OCI-LY1 (cell line): ENCODE measurements at regions not wholly inside any gene's neighbourhood (a gene's known extent, or its start where the extent isn't known, plus 50 kb on each side); places are given as distances from the start of the nearest gene placed in this dataset.

ENCODE experiments used
- H2AFZ ChIP-seq: fragments of 200-600 bp; sonication (generic), shearing (Covaris generic); 2 replicates; pipeline ENCODE4 v1.6.0; 2014; ENCODE audit warnings: antibody characterized with exemption, mild to moderate bottlenecking, low read length
- H3F3A ChIP-seq: fragments of 200-600 bp; sonication (generic), shearing (Covaris generic); 2 replicates; pipeline ENCODE4 v1.6.0; 2014; ENCODE audit warnings: mild to moderate bottlenecking, antibody characterized with exemption, low read length, moderate library complexity; ENCODE audit not compliant: insufficient read depth
- H3K27ac ChIP-seq: fragments of 200-600 bp; sonication (generic); 2 replicates; pipeline ENCODE4 v1.5.1; 2014; ENCODE audit warnings: low read length, mixed run types, mild to moderate bottlenecking, low read depth; ENCODE audit not compliant: poor library complexity, severe bottlenecking
- H3K27me3 ChIP-seq: fragments of 200-600 bp; sonication (generic); 2 replicates; pipeline ENCODE4 v1.6.0; 2014; ENCODE audit warnings: antibody characterized with exemption, mild to moderate bottlenecking, low read length, moderate library complexity; ENCODE audit not compliant: insufficient read depth
- H3K36me3 ChIP-seq: fragments of 200-600 bp; sonication (generic); 2 replicates; pipeline ENCODE4 v1.6.1; 2014; ENCODE audit warnings: mild to moderate bottlenecking, antibody characterized with exemption, low read length, moderate library complexity, mixed read lengths; ENCODE audit not compliant: insufficient read depth
- H3K4me1 ChIP-seq: fragments of 200-600 bp; sonication (generic); 2 replicates; pipeline ENCODE4 v1.5.1; 2014; ENCODE audit warnings: mild to moderate bottlenecking, low read length, moderate library complexity; ENCODE audit not compliant: insufficient read depth, severe bottlenecking
- H3K4me2 ChIP-seq: fragments of 200-600 bp; sonication (generic), shearing (Covaris generic); 2 replicates; pipeline ENCODE4 v1.6.1; 2014; ENCODE audit warnings: low read length
- H3K4me3 ChIP-seq: fragments of 200-600 bp; sonication (generic); 2 replicates; pipeline ENCODE4 v1.5.1; 2014; ENCODE audit warnings: low read length, low read depth, mild to moderate bottlenecking, mixed read lengths; ENCODE audit not compliant: poor library complexity, severe bottlenecking
- H3K79me2 ChIP-seq: fragments of 200-600 bp; shearing (Covaris generic); 2 replicates; pipeline ENCODE4 v1.6.1; 2016; ENCODE audit warnings: mixed run types, low read length, mixed read lengths; ENCODE audit not compliant: insufficient read depth
- H3K9ac ChIP-seq: fragments of 200-600 bp; sonication (generic), shearing (Covaris generic); 2 replicates; pipeline ENCODE4 v1.6.1; 2014; ENCODE audit warnings: mild to moderate bottlenecking, low read length, mixed read lengths
- H3K9me2 ChIP-seq: fragments of 200-600 bp; sonication (generic), shearing (Covaris generic); 2 replicates; pipeline ENCODE4 v1.6.1; 2014; ENCODE audit warnings: low read depth, mild to moderate bottlenecking, low read length, mixed read lengths
- H3K9me3 ChIP-seq: fragments of 200-600 bp; shearing (Covaris generic); 2 replicates; pipeline ENCODE4 v1.6.1; 2014; ENCODE audit warnings: low read length, mixed read lengths
- H4K20me1 ChIP-seq: fragments of 200-600 bp; sonication (generic), shearing (Covaris generic); 2 replicates; pipeline ENCODE4 v1.6.0; 2016; ENCODE audit warnings: mild to moderate bottlenecking, low read length; ENCODE audit not compliant: insufficient read depth
- EZH2 ChIP-seq: fragments of 200-600 bp; sonication (generic), shearing (Covaris generic); IDR thresholded peaks from 2 replicates; pipeline ENCODE4 v1.8.0; 2017; ENCODE audit warnings: borderline replicate concordance, mixed run types, mild to moderate bottlenecking, antibody characterized with exemption, low read length, moderate library complexity, mixed read lengths
- TF ChIP-seq, protein P1 (sequence below): fragments of 200-600 bp; sonication (generic), shearing (Covaris generic); IDR thresholded peaks from 2 replicates; pipeline ENCODE4 v1.5.1; 2017; ENCODE audit warnings: mild to moderate bottlenecking, antibody characterized with exemption, low read length, moderate library complexity, mixed read lengths

DNA sequence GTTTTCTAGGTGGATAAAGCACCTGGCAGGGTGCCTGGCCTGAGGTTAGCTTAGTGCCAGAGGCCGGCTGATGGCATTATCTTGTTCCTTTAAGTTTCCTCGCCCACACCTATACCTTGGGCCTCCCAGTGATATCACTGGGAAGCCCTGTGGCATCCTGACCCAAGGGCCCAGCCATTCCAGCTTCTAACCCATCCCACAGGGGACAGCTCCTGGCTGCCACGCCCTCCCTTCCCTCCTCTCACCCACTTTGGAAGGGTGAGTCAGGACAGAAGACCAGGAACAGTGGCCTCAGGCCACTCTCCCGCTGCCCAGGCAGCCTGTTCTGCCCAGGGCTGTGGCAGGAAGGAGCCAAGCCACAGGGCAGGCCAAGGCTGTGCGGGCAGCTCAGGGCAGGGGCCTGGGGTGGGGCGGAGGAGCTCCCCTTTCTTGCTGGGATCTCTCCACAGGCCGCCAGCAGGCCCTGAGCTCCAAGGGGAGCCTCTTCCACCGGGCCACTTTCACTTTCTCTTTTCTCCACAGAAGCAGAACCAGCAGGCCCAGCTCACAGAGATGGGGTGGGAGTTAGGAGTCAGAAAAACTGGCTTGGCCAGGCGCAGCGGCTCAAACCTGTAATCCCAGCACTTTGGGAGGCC is 75.1 kb downstream of the IRF2BPL start:
- TF ChIP-seq EZH2, result no peak
- TF ChIP-seq, protein P1, sequence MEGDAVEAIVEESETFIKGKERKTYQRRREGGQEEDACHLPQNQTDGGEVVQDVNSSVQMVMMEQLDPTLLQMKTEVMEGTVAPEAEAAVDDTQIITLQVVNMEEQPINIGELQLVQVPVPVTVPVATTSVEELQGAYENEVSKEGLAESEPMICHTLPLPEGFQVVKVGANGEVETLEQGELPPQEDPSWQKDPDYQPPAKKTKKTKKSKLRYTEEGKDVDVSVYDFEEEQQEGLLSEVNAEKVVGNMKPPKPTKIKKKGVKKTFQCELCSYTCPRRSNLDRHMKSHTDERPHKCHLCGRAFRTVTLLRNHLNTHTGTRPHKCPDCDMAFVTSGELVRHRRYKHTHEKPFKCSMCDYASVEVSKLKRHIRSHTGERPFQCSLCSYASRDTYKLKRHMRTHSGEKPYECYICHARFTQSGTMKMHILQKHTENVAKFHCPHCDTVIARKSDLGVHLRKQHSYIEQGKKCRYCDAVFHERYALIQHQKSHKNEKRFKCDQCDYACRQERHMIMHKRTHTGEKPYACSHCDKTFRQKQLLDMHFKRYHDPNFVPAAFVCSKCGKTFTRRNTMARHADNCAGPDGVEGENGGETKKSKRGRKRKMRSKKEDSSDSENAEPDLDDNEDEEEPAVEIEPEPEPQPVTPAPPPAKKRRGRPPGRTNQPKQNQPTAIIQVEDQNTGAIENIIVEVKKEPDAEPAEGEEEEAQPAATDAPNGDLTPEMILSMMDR, result no peak
- Histone ChIP-seq H3F3A (no peaks in the 10 kb centered on the region), H3K79me2 (no peaks in the 10 kb centered on the region), H3K36me3 (no peaks in the 10 kb centered on the region), H3K9ac (no peak overlapping the region), H2AFZ (no peak overlapping the region), H4K20me1 (no peaks in the 10 kb centered on the region), H3K4me1 (peaks cover 18% of the 10 kb centered on the region), H3K4me2 (no peak overlapping the region), H3K9me2 (no peaks in the 10 kb centered on the region), H3K27ac (no peak overlapping the region), H3K9me3 (no peaks in the 10 kb centered on the region), H3K4me3 (no peak overlapping the region), H3K27me3 (no peaks in the 10 kb centered on the region)

GRCh38 chr14:76951166-76951565 is 77.3 kb downstream of the IRF2BPL start:
- Histone ChIP-seq H3K9ac (no peak overlapping the region), H3K9me3 (no peaks in the 10 kb centered on the region), H3K27me3 (0 out of 2 replicates have a peak, but pooled peaks cover 5% of the 10 kb centered on the region), H3K9me2 (no peaks in the 10 kb centered on the region), H4K20me1 (no peaks in the 10 kb centered on the region), H3K36me3 (no peaks in the 10 kb centered on the region), H3F3A (no peaks in the 10 kb centered on the region), H2AFZ (no peak overlapping the region), H3K79me2 (no peaks in the 10 kb centered on the region), H3K4me3 (no peak overlapping the region), H3K4me1 (peaks cover 20% of the 10 kb centered on the region), H3K4me2 (no peak overlapping the region), H3K27ac (no peak overlapping the region)
- TF ChIP-seq, protein P1, result no peak
- no peak for TF ChIP-seq EZH2

- H3K27me3 ChIP-seq, result 0 out of 2 replicates have a peak, but pooled peaks cover 5% of the 10 kb centered on the region
- no peaks in the 10 kb centered on the region for H3F3A ChIP-seq
- H2AFZ ChIP-seq, result no peak overlapping the region
- no peaks in the 10 kb centered on the region for H3K9me2 ChIP-seq
- H4K20me1 ChIP-seq, result no peaks in the 10 kb centered on the region
- TF ChIP-seq EZH2, result no peak
- TF ChIP-seq, protein P1, result no peak
- peaks cover 12% of the 10 kb centered on the region for H3K4me1 ChIP-seq
- no peaks in the 10 kb centered on the region for H3K9me3 ChIP-seq
- H3K4me3 ChIP-seq, result no peak overlapping the region
- no peak overlapping the region for H3K4me2 ChIP-seq
- no peaks in the 10 kb centered on the region for H3K79me2 ChIP-seq
- no peaks in the 10 kb centered on the region for H3K36me3 ChIP-seq
- H3K9ac ChIP-seq, result no peak overlapping the region
- no peak overlapping the region for H3K27ac ChIP-seq
These were observed 78.2 kb downstream of the IRF2BPL start for GRCh38 chr14:76950055-76951020.
